H9 (cell line): ENCODE measurements at regions not wholly inside any gene's neighbourhood (a gene's known extent, or its start where the extent isn't known, plus 50 kb on each side); places are given as distances from the start of the nearest gene placed in this dataset.

Source experiments
- DNase-seq: peaks from one replicate; pipeline ENCODE4 v3.0.0-alpha.2; 2017
- H2AFZ ChIP-seq: one replicate; pipeline ENCODE4 v1.6.1; 2013; ENCODE audit warnings: mild to moderate bottlenecking, low read length, control low read depth, moderate library complexity
- H2AK5ac ChIP-seq: 2 replicates; pipeline ENCODE4 v1.6.1; 2013; ENCODE audit warnings: low read length, control low read depth, mixed read lengths; ENCODE audit not compliant: insufficient read length
- H2BK120ac ChIP-seq: one replicate; pipeline ENCODE4 v1.6.1; 2013; ENCODE audit warnings: low read depth, mild to moderate bottlenecking, low read length, control low read depth, inconsistent platforms; ENCODE audit not compliant: poor library complexity, severe bottlenecking
- H2BK12ac ChIP-seq: 2 replicates; pipeline ENCODE4 v1.6.1; 2013; ENCODE audit warnings: low read length, control low read depth, mixed read lengths, low read depth; ENCODE audit not compliant: insufficient read length
- H2BK15ac ChIP-seq: 2 replicates; pipeline ENCODE4 v1.6.1; 2013; ENCODE audit warnings: low read depth, low read length, control low read depth
- H2BK20ac ChIP-seq: one replicate; pipeline ENCODE4 v1.6.1; 2013; ENCODE audit warnings: low read depth, mild to moderate bottlenecking, low read length, control low read depth, inconsistent platforms; ENCODE audit not compliant: poor library complexity, severe bottlenecking
- H2BK5ac ChIP-seq: 2 replicates; pipeline ENCODE4 v1.6.1; 2013; ENCODE audit warnings: low read length, control low read depth, mixed read lengths; ENCODE audit not compliant: insufficient read length
- H3K14ac ChIP-seq: 2 replicates; pipeline ENCODE4 v1.6.1; 2013; ENCODE audit warnings: low read length, control low read depth; ENCODE audit not compliant: insufficient read depth
- H3K18ac ChIP-seq: 2 replicates; pipeline ENCODE4 v1.6.1; 2013; ENCODE audit warnings: low read depth, mild to moderate bottlenecking, mixed read lengths, low read length, control low read depth; ENCODE audit not compliant: insufficient read length
- H3K23ac ChIP-seq: 2 replicates; pipeline ENCODE4 v1.6.1; 2013; ENCODE audit warnings: low read length, control low read depth, mixed read lengths, low read depth; ENCODE audit not compliant: insufficient read length
- H3K23me2 ChIP-seq: 2 replicates; pipeline ENCODE4 v1.6.1; 2013; ENCODE audit warnings: low read depth, mild to moderate bottlenecking, mixed read lengths, low read length, control low read depth; ENCODE audit not compliant: insufficient read length, poor library complexity, severe bottlenecking
- H3K27ac ChIP-seq: 2 replicates; pipeline ENCODE4 v1.5.1; 2013; ENCODE audit warnings: low read length, control low read depth, mixed read lengths, low read depth; ENCODE audit not compliant: insufficient read length
- H3K27me3 ChIP-seq: 2 replicates; pipeline ENCODE4 v1.6.1; 2013; ENCODE audit warnings: low read length, control low read depth, inconsistent platforms; ENCODE audit not compliant: insufficient read depth
- H3K4ac ChIP-seq: 2 replicates; pipeline ENCODE4 v1.6.1; 2013; ENCODE audit warnings: low read depth, mild to moderate bottlenecking, control low read depth, inconsistent platforms, low read length, moderate library complexity
- H3K4me1 ChIP-seq: 2 replicates; pipeline ENCODE4 v1.6.1; 2013; ENCODE audit warnings: low read length, control low read depth, inconsistent platforms; ENCODE audit not compliant: insufficient read depth
- H3K4me2 ChIP-seq: 2 replicates; pipeline ENCODE4 v1.6.1; 2013; ENCODE audit warnings: low read length, control low read depth, mixed read lengths; ENCODE audit not compliant: insufficient read length, insufficient read depth
- H3K56ac ChIP-seq: 2 replicates; pipeline ENCODE4 v1.6.1; 2013; ENCODE audit warnings: low read depth, mild to moderate bottlenecking, mixed read lengths, low read length, control low read depth; ENCODE audit not compliant: insufficient read length
- H3K79me1 ChIP-seq: 2 replicates; pipeline ENCODE4 v1.6.1; 2013; ENCODE audit warnings: low read depth, mild to moderate bottlenecking, moderate library complexity, low read length, control low read depth, inconsistent platforms; ENCODE audit not compliant: insufficient read depth, poor library complexity, severe bottlenecking
- H3K79me2 ChIP-seq: 2 replicates; pipeline ENCODE4 v1.6.1; 2013; ENCODE audit warnings: low read length, control low read depth, inconsistent platforms; ENCODE audit not compliant: insufficient read depth
- H3K9ac ChIP-seq: 2 replicates; pipeline ENCODE4 v1.6.1; 2013; ENCODE audit warnings: low read length, control low read depth, mixed read lengths; ENCODE audit not compliant: insufficient read length; ENCODE audit errors: extremely low read depth
- H3K9me3 ChIP-seq: one replicate; pipeline ENCODE4 v1.6.1; 2013; ENCODE audit warnings: low read depth, low read length, inconsistent platforms; ENCODE audit not compliant: control insufficient read depth
- H3T11ph ChIP-seq: one replicate; pipeline ENCODE4 v1.6.1; 2013; ENCODE audit warnings: mild to moderate bottlenecking, low read length, control low read depth, inconsistent platforms
- H4K20me1 ChIP-seq: one replicate; pipeline ENCODE4 v1.6.1; 2013; ENCODE audit not compliant: control insufficient read depth, insufficient read length, insufficient read depth
- H4K5ac ChIP-seq: 2 replicates; pipeline ENCODE4 v1.6.1; 2013; ENCODE audit warnings: low read depth, mild to moderate bottlenecking, mixed read lengths, low read length, control low read depth; ENCODE audit not compliant: insufficient read length
- H4K8ac ChIP-seq: replicated peaks from 2 replicates; pipeline ENCODE4 v1.6.1; 2013; ENCODE audit warnings: low read length, control low read depth, mixed read lengths, low read depth; ENCODE audit not compliant: insufficient read length
- H4K91ac ChIP-seq: 2 replicates; pipeline ENCODE4 v1.6.1; 2013; ENCODE audit warnings: low read depth, mild to moderate bottlenecking, moderate library complexity, mixed read lengths, low read length, control low read depth; ENCODE audit not compliant: insufficient read length
- H3K27ac Mint-ChIP-seq, 3 experiments: 2 replicates in 2 of 3; 3 replicates in 1 of 3; pipeline ENCODE4 v1.8.0; 2020 to 2021; ENCODE audit warnings: mixed read lengths in 3 of 3, mild to moderate bottlenecking in 1 of 3, moderate library complexity in 1 of 3
- H3K27me3 Mint-ChIP-seq: 2 replicates; pipeline ENCODE4 v1.8.0; 2021; ENCODE audit warnings: low read depth, mild to moderate bottlenecking, moderate library complexity, mixed read lengths
- H3K36me3 Mint-ChIP-seq, 3 experiments: 2 replicates in 2 of 3; 3 replicates in 1 of 3; pipeline ENCODE4 v1.8.0; 2020 to 2021; ENCODE audit warnings: low read depth in 3 of 3, mixed read lengths in 3 of 3; ENCODE audit not compliant: insufficient read depth in 1 of 3
- H3K4me1 Mint-ChIP-seq, 2 experiments: 2 replicates each; pipeline ENCODE4 v1.8.0; 2020; ENCODE audit warnings: mixed read lengths in 2 of 2
- H3K4me3 Mint-ChIP-seq, 2 experiments: 2 replicates in 1 of 2; 3 replicates in 1 of 2; pipeline ENCODE4 v1.8.0; 2020 to 2021; ENCODE audit warnings: mild to moderate bottlenecking in 2 of 2, mixed read lengths in 2 of 2, moderate library complexity in 1 of 2
- H3K9me3 Mint-ChIP-seq, 2 experiments: 2 replicates in 1 of 2; 3 replicates in 1 of 2; pipeline ENCODE4 v1.8.0; 2020; ENCODE audit warnings: mild to moderate bottlenecking in 2 of 2, mixed read lengths in 2 of 2, moderate library complexity in 1 of 2
- WGBS: extraction: QIAGEN DNeasy Blood & Tissue Kit; methylation state at CpG from one replicate; pipeline ENCODE4 v1.1.7; 2013; ENCODE audit warnings: missing lambda C conversion rate, low lambda C conversion rate, mixed read lengths; ENCODE audit not compliant: insufficient read length; ENCODE audit errors: extremely low coverage; 5-methylcytosine and 5-hydroxymethylcytosine counted together
- TF ChIP-seq, protein P1 (sequence below): fragments of 200-600 bp; sonication (generic); conservative IDR thresholded peaks from 3 replicates; pipeline ENCODE4 v1.8.0; 2021; ENCODE audit warnings: antibody characterized with exemption, mild to moderate bottlenecking

DNA sequence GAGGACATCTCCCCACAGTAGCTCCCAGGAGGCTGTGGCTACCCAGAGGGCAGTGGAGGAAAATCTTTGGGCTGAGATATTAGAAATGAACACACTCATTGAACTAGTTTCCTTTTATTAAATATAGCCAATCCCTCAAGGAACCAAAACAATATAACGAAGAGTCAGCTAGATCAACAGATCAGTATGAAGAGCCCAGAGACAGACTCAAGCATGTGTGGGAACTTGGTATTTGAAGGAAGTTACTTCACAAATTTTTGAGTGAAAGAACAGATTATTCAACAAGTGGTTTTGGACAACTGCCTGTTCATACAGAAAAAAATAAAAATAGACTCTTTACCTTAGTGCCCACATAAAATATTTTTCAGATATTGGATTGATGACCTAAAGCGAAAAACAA lies 183.6 kb upstream of the PMFBP1 start:
- no peaks in the 10 kb centered on the region for H3K79me1 ChIP-seq
- Mint-ChIP-seq H3K4me1 (no peaks in the 10 kb centered on the region), H3K4me3 (no peak overlapping the region), H3K9me3 (peaks cover 3% of the 10 kb centered on the region in 2 experiments; a peak in 2 of 5 replicates), H3K27me3 (no peaks in the 10 kb centered on the region; the same call in 1 of the 2 replicates), H3K36me3 (peaks cover 0 to 4% (median 0%) of the 10 kb centered on the region in 3 experiments; a peak in 1 of 7 replicates), H3K27ac (no peak overlapping the region)
- H3K4me2 ChIP-seq: no peak overlapping the region
- H4K8ac ChIP-seq: no peak overlapping the region
- H3K9ac ChIP-seq: no peak overlapping the region
- H4K5ac ChIP-seq: no peak overlapping the region
- no CpG with 5 or more reads among the region's 2 CpGs for WGBS
- no peaks in the 10 kb centered on the region for H4K20me1 ChIP-seq
- H2AK5ac ChIP-seq: no peak overlapping the region
- H4K91ac ChIP-seq: no peak overlapping the region
- no peak overlapping the region for H2BK20ac ChIP-seq
- no peak overlapping the region for H2BK120ac ChIP-seq
- H2BK12ac ChIP-seq: no peak overlapping the region
- no peak overlapping the region for H3T11ph ChIP-seq
- H3K4ac ChIP-seq: no peak overlapping the region
- no peaks in the 10 kb centered on the region for H3K9me3 ChIP-seq
- no peak overlapping the region for H2BK15ac ChIP-seq
- H3K56ac ChIP-seq: no peak overlapping the region
- no peaks in the 10 kb centered on the region for H3K4me1 ChIP-seq
- no peaks in the 10 kb centered on the region for H3K79me2 ChIP-seq
- TF ChIP-seq, protein P1, sequence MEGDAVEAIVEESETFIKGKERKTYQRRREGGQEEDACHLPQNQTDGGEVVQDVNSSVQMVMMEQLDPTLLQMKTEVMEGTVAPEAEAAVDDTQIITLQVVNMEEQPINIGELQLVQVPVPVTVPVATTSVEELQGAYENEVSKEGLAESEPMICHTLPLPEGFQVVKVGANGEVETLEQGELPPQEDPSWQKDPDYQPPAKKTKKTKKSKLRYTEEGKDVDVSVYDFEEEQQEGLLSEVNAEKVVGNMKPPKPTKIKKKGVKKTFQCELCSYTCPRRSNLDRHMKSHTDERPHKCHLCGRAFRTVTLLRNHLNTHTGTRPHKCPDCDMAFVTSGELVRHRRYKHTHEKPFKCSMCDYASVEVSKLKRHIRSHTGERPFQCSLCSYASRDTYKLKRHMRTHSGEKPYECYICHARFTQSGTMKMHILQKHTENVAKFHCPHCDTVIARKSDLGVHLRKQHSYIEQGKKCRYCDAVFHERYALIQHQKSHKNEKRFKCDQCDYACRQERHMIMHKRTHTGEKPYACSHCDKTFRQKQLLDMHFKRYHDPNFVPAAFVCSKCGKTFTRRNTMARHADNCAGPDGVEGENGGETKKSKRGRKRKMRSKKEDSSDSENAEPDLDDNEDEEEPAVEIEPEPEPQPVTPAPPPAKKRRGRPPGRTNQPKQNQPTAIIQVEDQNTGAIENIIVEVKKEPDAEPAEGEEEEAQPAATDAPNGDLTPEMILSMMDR: no peak
- no peak overlapping the region for H3K18ac ChIP-seq
- H2AFZ ChIP-seq: no peak overlapping the region
- no peak overlapping the region for H3K14ac ChIP-seq
- no peak overlapping the region for H2BK5ac ChIP-seq
- no peak overlapping the region for H3K27ac ChIP-seq
- no peaks in the 10 kb centered on the region for H3K27me3 ChIP-seq
- no peak overlapping the region for H3K23ac ChIP-seq
- no peaks in the 10 kb centered on the region for H3K23me2 ChIP-seq
- DNase-seq: no peak
